GM04504 (cell line): ENCODE measurements at regions not wholly inside any gene's neighbourhood (a gene's known extent, or its start where the extent isn't known, plus 50 kb on each side); places are given as distances from the start of the nearest gene placed in this dataset.
"Not testable (repeated sequence)": the region's sequence is repeated elsewhere in the genome, so short reads cannot be mapped to it uniquely, and the experiment has no call there.

Experiments used
- DNase-seq: peaks from one replicate; pipeline ENCODE4 v3.0.0-alpha.2; 2012; ENCODE audit warnings: low read depth

GRCh38 chr14:81584495-81584894 lies 50.8 kb upstream of the SEL1L start:
- no peak for DNase-seq

DNA sequence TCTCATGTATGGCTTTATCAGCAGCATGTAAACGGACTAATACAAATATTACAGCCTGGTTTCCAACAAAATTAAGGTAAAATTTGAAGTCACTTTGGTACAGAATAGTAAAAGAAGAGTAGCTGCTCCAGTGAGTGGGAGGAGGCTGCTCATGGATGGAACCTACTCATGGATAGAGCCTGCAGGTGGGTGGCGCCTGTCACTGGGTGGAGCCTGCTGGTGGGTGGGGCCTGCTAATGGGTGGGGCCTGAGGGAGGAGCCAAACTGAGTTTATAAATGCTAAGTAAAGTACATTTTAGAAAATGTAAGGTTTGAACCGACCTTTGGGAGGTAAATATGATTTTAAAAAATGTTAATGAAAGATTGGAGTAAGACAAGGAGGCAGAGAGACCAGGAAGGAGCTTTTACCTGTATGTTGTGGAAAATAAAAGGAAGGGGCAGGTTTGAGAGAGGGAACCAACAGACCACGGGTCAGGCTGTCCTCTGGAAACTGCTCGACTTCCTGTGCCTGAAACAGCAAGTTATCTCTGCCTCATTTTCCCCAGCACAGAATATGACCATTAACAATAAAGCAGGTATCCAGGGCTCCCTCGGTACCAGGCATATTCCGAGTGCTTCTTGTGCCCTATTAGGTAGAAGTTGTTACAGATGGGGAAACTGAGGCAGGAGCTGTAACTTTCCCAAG lies 55.9 kb upstream of the SEL1L start:
- DNase-seq = no peak

- no peak for DNase-seq
Measured at GRCh38 chr14:81591266-81591665, 57.6 kb upstream of the SEL1L start.

- no peak for DNase-seq
Measured at GRCh38 chr14:81594012-81594411, 60.4 kb upstream of the SEL1L start.

DNA sequence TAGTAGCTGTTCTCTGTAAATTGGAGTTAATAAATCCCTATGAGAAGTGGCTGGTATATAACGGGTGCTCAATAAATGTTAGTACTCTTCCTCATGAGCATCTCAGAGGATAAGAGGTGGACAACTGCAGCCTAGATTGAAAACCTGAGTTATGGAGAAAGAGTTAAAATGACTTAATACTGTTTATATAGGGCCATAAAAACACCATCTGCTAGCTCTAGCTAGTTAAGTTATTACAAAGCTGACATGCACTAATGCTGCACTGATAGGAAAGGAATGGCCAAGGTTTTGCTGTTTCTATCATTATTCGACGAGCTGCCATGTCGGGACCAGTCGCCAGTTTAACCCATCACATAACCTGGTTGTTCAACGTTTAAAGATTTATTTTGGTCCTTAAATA lies 72.0 kb upstream of the SEL1L start:
- no peak for DNase-seq

DNA sequence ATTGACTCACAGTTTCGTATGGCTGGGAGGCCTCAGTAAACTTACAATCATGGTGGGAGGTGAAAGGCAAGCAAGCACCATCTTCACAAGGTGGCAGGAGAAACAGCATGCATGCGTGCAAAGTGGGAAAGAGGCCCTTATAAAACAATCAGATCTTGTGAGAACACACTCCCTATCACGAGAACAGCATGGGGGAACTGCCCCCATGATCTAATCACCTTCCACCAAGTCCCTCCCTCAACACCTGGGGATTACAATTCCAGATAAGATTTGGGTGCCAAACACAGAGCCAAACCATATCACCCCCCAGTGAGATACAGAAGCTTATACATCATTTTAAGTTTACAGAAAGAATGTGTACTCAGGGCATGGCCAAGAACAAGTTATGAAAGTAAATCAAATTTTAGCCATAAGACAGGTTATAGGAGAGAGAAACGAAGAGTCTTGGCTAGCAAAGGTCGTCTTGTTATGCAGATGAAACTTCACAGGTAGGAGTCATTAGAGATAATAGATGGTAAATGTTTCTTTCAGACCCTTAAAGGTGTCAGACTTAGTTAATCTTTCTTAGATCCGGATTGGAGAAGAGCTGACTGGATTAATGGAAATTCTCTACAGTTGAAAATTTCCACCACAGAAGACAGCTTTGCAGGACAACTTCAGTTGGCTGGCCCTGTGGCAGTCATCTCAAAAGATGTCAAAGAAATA lies 79.8 kb upstream of the SEL1L start:
- no peak for DNase-seq

- DNase-seq = not testable (repeated sequence)
Measured at GRCh38 chr14:81614302-81614701, 80.6 kb upstream of the SEL1L start.

DNA sequence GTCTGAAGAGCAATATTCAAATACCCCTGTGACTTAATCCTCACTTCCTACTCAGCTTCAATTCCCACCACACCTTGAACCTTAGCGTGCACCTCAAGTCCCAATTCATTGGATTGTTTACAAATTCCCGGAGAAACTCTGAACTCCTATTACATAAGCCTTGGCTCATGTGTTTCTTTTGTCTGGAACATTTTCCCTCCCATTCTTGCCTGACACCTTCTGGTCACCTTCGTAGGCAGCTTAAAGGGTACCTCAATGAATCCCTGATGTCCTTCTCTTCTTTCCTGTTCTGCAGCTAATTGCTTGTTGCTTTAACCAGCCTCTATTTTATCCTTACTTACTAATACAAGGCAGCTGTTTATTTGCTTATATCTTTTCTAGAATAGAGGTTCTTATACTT lies 85.0 kb upstream of the SEL1L start:
- DNase-seq = no peak

- no peak for DNase-seq
Measured at GRCh38 chr14:81619816-81620215, 86.2 kb upstream of the SEL1L start.

GRCh38 chr14:81623771-81624396 lies 90.2 kb upstream of the SEL1L start:
- DNase-seq = not testable (repeated sequence)

GRCh38 chr14:81625343-81625742 lies 91.7 kb upstream of the SEL1L start:
- DNase-seq = no peak

- no peak for DNase-seq
Measured at GRCh38 chr14:81632157-81632556, 98.5 kb upstream of the SEL1L start.

DNA sequence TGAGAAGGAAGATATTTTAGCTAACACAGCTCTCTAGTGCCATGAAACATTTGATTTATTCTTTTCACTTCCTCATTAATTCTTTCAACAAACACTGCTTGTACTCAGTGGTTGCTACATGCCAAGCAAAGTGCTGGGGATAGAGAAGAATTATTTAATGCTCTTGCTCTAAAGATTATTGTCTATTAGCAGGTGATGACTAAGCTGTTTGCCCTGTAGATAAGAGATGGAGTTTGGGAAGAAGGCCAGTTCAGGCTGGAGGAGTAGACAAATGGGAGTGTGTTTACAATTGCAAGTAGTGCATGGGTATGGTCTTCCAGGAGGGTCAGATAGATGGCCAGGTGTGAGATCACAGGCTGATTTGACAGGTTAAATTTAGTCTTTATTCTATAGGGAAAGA lies 99.8 kb upstream of the SEL1L start:
- no peak for DNase-seq

DNA sequence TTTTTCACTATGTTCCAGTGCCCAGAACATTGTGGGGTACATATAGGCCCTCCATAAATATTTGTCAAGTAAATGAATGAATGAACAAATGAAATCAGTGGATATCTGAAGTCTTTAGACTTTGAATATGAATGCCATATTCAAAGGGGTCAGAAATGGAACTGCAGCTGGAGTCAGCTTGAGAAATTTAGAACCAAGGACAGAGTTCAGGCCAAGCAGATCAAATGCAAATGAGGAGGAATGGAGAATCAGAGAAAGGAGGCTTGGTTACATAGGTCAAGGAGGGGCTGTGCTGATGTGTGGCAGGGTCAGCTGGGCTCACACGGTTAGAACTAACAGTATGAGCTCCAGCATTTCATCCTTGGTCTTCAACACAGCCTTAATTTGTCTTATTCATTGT lies 104.0 kb upstream of the SEL1L start:
- DNase-seq = no peak

DNA sequence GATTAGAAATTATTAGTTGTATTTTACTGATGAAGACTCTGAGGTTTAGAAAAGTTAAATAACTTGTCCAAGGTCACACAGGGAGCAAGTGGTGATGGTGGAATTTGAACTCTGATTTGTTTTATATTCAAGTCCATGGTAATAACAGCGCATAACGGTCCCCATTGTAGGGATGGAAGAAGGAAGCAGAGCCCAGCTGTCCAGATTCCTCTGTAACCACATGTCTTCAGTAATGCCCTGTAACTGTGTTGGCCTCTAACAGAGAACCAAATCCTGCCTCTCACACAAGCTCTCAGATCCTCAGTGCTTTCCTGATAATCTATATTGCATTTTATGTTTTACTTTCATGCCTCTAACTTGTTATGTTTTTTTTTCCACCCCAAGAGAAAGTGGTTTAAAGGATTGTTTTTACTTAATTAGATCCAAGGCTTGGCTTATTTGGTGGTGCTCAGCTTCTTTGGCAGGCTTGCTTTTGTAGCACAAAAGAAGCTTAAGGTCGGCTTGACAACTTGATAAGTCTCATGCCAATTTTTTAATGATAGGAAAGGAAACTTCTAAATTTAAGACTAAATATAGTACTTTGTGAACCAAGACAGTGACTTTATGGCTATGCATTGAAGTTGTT lies 105.1 kb upstream of the SEL1L start:
- no peak for DNase-seq

DNA sequence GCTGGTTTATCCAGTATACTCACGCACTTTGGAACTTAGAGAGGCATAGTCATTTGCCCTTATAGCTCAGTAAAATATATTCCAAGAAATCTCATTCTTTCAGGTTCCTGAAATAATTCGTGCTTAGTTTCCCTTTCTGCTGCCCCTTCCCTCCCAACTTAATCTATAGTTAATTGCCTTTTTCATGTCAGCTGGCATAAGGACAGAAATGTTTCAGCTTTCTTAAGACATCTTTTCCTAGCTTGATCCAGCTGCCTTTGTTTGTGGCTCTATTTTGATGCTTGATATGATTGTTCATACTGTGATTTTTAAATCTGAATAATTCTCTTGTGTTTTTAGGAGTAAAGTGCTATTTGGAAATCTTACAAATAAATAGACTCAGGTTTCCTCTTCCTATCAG lies 120.0 kb upstream of the SEL1L start:
- no peak for DNase-seq

DNA sequence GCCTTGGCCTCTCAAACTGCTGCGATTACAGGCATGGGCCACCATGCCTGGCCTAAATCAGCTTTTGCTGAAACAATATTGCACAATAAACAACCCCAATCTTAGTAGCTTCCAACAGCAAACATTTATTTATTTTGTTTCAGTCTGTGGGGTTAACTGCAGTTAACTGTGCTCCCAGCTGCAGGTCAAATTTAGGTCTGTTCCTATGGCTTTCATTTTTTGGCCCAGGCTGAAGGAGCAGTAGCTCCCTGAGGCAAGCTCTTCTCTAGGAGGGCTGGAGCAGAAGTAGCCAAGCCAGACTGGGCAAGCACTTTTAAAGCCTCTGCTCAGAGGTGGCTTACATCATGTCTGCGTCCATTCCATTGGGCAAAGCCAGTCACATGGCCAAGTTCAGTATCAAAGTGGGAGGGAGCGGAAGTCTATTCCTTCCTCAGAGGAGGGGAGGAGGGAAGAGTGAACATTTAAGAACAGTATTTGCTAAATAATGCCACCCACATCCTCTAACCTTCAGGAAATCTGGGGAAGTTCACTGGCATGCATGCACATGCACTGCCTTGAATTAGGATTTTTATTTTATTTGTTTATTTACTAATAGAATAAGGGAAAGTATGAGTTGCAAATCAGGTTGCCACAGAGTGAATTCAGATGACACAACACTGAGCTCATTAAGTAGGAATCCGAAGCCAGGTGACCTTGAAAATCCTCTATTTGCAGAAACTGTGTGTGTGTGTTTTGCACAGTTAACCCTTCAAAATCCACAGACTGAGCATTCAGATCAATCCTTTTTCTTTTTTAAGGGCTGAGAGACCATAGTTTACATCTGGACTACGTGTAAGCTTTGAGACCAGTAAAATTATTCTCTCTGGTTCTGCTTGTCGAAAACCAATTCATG lies 122.0 kb upstream of the SEL1L start:
- DNase-seq = no peak

GRCh38 chr14:81656811-81657210 lies 123.2 kb upstream of the SEL1L start:
- DNase-seq = no peak

DNA sequence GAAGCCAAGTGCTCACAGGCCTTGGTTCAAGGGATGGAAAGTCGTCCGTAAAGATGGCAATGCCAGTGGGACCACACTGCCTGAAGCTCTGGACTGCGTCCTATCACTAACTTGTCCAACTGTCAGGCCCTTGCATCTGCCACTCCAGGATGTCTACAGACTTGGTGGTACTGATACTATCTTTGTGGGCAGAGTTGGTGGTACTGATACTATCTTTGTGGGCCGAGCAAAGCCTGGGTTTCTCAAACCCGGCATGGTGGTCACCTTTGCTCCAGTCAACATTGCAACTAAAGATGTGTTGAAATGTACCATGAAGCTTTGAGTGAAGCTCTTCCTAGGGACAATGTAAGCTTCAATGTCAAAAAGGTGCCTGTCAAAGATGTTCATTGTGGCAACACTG lies 128.4 kb upstream of the SEL1L start:
- no peak for DNase-seq

GRCh38 chr14:81662570-81663197 lies 129.0 kb upstream of the SEL1L start:
- no peak for DNase-seq

GRCh38 chr14:81668626-81669274 lies 135.1 kb upstream of the SEL1L start:
- no peak for DNase-seq
